A172 (cell line): ENCODE measurements at regions not wholly inside any gene's neighbourhood (a gene's known extent, or its start where the extent isn't known, plus 50 kb on each side); places are given as distances from the start of the nearest gene placed in this dataset.

Experiments
- DNase-seq: peaks from one replicate; pipeline ENCODE4 v3.0.0-alpha.2; 2015; ENCODE audit warnings: low spot score

GRCh38 chr9:80382211-80382891 lies 810.6 kb downstream of the TLE4 start:
- no peak for DNase-seq

GRCh38 chr9:80380301-80380700 lies 808.5 kb downstream of the TLE4 start:
- DNase-seq, result no peak

GRCh38 chr9:80378669-80379293 lies 807.0 kb downstream of the TLE4 start:
- no peak for DNase-seq

- DNase-seq, result no peak
Measured at GRCh38 chr9:80376180-80376579, 804.4 kb downstream of the TLE4 start.

- DNase-seq, result no peak
Measured at GRCh38 chr9:80375477-80375876, 803.7 kb downstream of the TLE4 start.

- DNase-seq, result peak; percentile 19
Measured at GRCh38 chr9:80369641-80370040, 797.9 kb downstream of the TLE4 start.

GRCh38 chr9:80366626-80367025 lies 794.9 kb downstream of the TLE4 start:
- no peak for DNase-seq

GRCh38 chr9:80359941-80360881 lies 788.4 kb downstream of the TLE4 start:
- no peak for DNase-seq

- no peak for DNase-seq
Measured at GRCh38 chr9:80359291-80359690, 787.5 kb downstream of the TLE4 start.

- DNase-seq, result no peak
Measured at GRCh38 chr9:80352967-80353366, 781.2 kb downstream of the TLE4 start.

GRCh38 chr9:80351612-80352011 lies 779.8 kb downstream of the TLE4 start:
- DNase-seq, result no peak

- no peak for DNase-seq
Measured at GRCh38 chr9:80326105-80326504, 754.3 kb downstream of the TLE4 start.

GRCh38 chr9:80320916-80321315 lies 749.2 kb downstream of the TLE4 start:
- DNase-seq, result peak; percentile 57

GRCh38 chr9:80320480-80320879 lies 748.7 kb downstream of the TLE4 start:
- peak; percentile 21 for DNase-seq

- DNase-seq, result no peak
Measured at GRCh38 chr9:80305136-80305535, 733.4 kb downstream of the TLE4 start.

GRCh38 chr9:80294955-80295354 lies 723.2 kb downstream of the TLE4 start:
- DNase-seq, result no peak

- no peak for DNase-seq
Measured at GRCh38 chr9:80294318-80294717, 722.6 kb downstream of the TLE4 start.

GRCh38 chr9:80292231-80292630 lies 720.5 kb downstream of the TLE4 start:
- no peak for DNase-seq

- peak; percentile 30 for DNase-seq
Measured at GRCh38 chr9:80285326-80285725, 713.6 kb downstream of the TLE4 start.

- no peak for DNase-seq
Measured at GRCh38 chr9:80282766-80283165, 711.0 kb downstream of the TLE4 start.

GRCh38 chr9:80259079-80259478 lies 687.3 kb downstream of the TLE4 start:
- no peak for DNase-seq

GRCh38 chr9:80251778-80252177 lies 680.0 kb downstream of the TLE4 start:
- DNase-seq, result no peak

- no peak for DNase-seq
Measured at GRCh38 chr9:80242022-80242421, 670.3 kb downstream of the TLE4 start.
